Esophagus muscularis mucosa (tissue), 3 donors: ENCODE measurements at regions not wholly inside any gene's neighbourhood (a gene's known extent, or its start where the extent isn't known, plus 50 kb on each side); places are given as distances from the start of the nearest gene placed in this dataset.

Experiments used
- CTCF ChIP-seq, 3 experiments: fragments of 200-600 bp in 2 of 3; fragments of 450-650 bp in 1 of 3; sonication (generic) in 2 of 3; IDR thresholded peaks; one replicate each; pipeline ENCODE4 v1.5.1; 2017 to 2019; ENCODE audit warnings: antibody characterized with exemption in 3 of 3, mild to moderate bottlenecking in 2 of 3, moderate library complexity in 1 of 3
- POLR2A ChIP-seq: fragments of 450-650 bp; IDR thresholded peaks from one replicate; pipeline ENCODE4 v1.6.1; 2017; ENCODE audit warnings: antibody characterized with exemption, moderate library complexity, mild to moderate bottlenecking, low read depth

- no peak for TF ChIP-seq CTCF (IDR thresholded peaks at IDR 0.05)
- TF ChIP-seq POLR2A, result no peak
Measured at GRCh38 chr10:35933491-35933890, 291.4 kb upstream of the FZD8 start.
